ENCODE measurements at regions not wholly inside any gene's neighbourhood (a gene's known extent, or its start where the extent isn't known, plus 50 kb on each side); places are given as distances from the start of the nearest gene placed in this dataset.

- no peak for DNase-seq (ENCODE audit: low spot score)
These were observed 209.9 kb downstream of the COL4A1 start for GRCh38 chr13:110097013-110097412.

GRCh38 chr13:110092831-110093247, 214.1 kb downstream of the COL4A1 start:
- no peak for DNase-seq (ENCODE audit: low spot score)

- no peak for DNase-seq (ENCODE audit: low spot score)
These were observed 217.1 kb downstream of the COL4A1 start for GRCh38 chr13:110089815-110090214.

GRCh38 chr13:110089100-110089499, 217.9 kb downstream of the COL4A1 start:
- no peak for DNase-seq (ENCODE audit: low spot score)

- no peak for DNase-seq (ENCODE audit: low spot score)
These were observed 233.0 kb downstream of the COL4A1 start for GRCh38 chr13:110073982-110074381.

GRCh38 chr13:110070511-110071120, 236.3 kb downstream of the COL4A1 start:
- no peak for DNase-seq (ENCODE audit: low spot score)

GRCh38 chr13:110070046-110070445, 236.9 kb downstream of the COL4A1 start:
- no peak for DNase-seq (ENCODE audit: low spot score)

- DNase-seq (ENCODE audit: low spot score): no peak
These were observed 238.8 kb downstream of the COL4A1 start for GRCh38 chr13:110068176-110068473.

- DNase-seq (ENCODE audit: low spot score): no peak
These were observed 239.4 kb downstream of the COL4A1 start for GRCh38 chr13:110067355-110068175.

GRCh38 chr13:110065780-110066179, 241.2 kb downstream of the COL4A1 start:
- no peak for DNase-seq (ENCODE audit: low spot score)

GRCh38 chr13:110063490-110064421, 243.2 kb downstream of the COL4A1 start:
- no peak for DNase-seq (ENCODE audit: low spot score)

- no peak for DNase-seq (ENCODE audit: low spot score)
These were observed 244.0 kb downstream of the COL4A1 start for GRCh38 chr13:110062777-110063442.

GRCh38 chr13:110062077-110062776, 244.7 kb downstream of the COL4A1 start:
- no peak for DNase-seq (ENCODE audit: low spot score)

- DNase-seq (ENCODE audit: low spot score): no peak
These were observed 245.7 kb downstream of the COL4A1 start for GRCh38 chr13:110061270-110061669.

- DNase-seq (ENCODE audit: low spot score): no peak
These were observed 249.9 kb downstream of the COL4A1 start for GRCh38 chr13:110057052-110057451.

- DNase-seq (ENCODE audit: low spot score): no peak
These were observed 250.3 kb downstream of the COL4A1 start for GRCh38 chr13:110056640-110057039.

GRCh38 chr13:110055089-110055488, 251.9 kb downstream of the COL4A1 start:
- DNase-seq (ENCODE audit: low spot score): no peak

- no peak for DNase-seq (ENCODE audit: low spot score)
These were observed 252.9 kb downstream of the COL4A1 start for GRCh38 chr13:110054041-110054440.

GRCh38 chr13:110047496-110047895, 259.5 kb downstream of the COL4A1 start:
- DNase-seq (ENCODE audit: low spot score): no peak

GRCh38 chr13:110046811-110047210, 260.1 kb downstream of the COL4A1 start:
- no peak for DNase-seq (ENCODE audit: low spot score)

- DNase-seq (ENCODE audit: low spot score): no peak
These were observed 259.5 kb upstream of the IRS2 start for GRCh38 chr13:110045919-110046318.

GRCh38 chr13:110045202-110045601, 258.8 kb upstream of the IRS2 start:
- DNase-seq (ENCODE audit: low spot score): no peak

Measured in hematopoietic multipotent progenitor cell treated with erythropoietin and hydrocortisone succinate and interleukin-3 and kit ligand, for 17 days (in vitro differentiated cells).